GM21717 (cell line): ENCODE measurements at regions not wholly inside any gene's neighbourhood (a gene's known extent, or its start where the extent isn't known, plus 50 kb on each side); places are given as distances from the start of the nearest gene placed in this dataset.

Experiments
- ATAC-seq: cut with Tn5 transposase; IDR thresholded peaks from one replicate; pipeline ENCODE4 v1.9.1; 2021; ENCODE audit warnings: mild to moderate bottlenecking, moderate library complexity; ENCODE audit not compliant: unreplicated experiment

DNA sequence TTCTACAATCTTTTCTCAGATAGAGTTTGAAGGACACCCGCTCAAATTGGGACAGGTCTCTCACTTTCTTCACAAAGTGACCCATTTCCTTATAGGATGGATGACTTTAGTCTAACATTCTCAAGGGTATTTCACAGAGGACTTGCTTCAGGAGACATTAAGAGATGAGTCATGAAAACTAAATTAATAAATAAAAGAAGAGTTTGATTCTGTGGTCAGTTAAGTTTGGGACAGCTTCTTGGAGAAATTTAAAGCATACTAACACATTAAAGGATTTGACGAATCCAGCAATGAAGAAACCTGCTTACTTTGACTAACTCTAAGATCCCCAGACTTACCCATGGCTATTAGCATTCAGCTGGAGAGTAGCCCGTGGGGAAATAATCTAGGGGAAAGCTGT lies 95.6 kb upstream of the RAB3GAP2 start:
- ATAC-seq = no peak

DNA sequence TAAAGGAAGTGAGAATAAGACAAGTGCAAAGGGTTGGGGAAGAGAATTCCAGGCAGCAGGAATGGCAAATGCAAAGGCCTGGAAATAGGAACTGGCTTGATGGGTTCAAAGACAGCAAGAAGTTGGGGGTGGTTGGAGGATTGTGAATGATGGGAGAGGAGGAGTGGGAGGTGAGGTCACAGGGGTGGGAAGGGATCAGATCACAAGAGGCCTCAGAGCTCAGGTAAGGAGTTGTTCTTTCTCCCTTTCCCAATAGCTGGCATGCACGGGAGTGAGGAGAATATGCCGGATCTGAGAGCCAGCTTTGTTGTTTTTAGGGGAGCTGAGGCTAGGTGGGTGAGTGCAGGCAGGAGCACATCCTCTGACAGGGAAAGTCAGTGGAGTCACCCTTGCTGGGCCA lies 94.0 kb upstream of the RAB3GAP2 start:
- no peak for ATAC-seq

DNA sequence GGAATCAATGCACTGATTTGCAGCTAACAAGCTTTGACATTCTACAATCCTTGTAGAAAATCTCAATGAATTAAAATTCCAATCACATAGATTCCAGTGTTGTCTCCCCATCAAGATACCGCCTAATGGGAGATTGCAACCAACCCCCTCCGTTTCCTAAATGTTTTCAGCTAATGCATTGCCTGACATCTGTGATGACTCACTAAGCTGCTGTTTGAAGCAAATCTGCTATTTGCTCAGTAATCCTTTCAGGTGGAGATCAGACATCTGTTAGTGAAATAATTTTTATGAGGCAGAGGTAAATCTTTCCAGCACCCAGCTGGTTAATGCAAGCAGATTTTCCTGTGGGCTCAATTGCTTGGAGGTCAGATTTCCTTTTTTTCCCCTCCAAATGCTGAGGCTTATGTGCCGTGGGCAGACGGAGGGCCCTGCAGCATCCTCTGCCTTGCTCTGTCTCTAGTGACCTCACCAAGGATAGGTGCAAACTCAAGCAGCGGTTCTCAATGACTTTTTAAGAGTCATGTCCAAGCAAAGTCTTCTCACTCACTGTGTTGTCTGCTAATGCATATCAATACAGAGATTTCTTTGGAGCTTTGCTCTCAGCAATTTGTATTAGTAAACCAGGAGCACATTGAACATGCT lies 91.1 kb upstream of the RAB3GAP2 start:
- ATAC-seq = no peak

- no peak for ATAC-seq
Observed at GRCh38 chr1:220356981-220357850, 85.0 kb upstream of the RAB3GAP2 start.

DNA sequence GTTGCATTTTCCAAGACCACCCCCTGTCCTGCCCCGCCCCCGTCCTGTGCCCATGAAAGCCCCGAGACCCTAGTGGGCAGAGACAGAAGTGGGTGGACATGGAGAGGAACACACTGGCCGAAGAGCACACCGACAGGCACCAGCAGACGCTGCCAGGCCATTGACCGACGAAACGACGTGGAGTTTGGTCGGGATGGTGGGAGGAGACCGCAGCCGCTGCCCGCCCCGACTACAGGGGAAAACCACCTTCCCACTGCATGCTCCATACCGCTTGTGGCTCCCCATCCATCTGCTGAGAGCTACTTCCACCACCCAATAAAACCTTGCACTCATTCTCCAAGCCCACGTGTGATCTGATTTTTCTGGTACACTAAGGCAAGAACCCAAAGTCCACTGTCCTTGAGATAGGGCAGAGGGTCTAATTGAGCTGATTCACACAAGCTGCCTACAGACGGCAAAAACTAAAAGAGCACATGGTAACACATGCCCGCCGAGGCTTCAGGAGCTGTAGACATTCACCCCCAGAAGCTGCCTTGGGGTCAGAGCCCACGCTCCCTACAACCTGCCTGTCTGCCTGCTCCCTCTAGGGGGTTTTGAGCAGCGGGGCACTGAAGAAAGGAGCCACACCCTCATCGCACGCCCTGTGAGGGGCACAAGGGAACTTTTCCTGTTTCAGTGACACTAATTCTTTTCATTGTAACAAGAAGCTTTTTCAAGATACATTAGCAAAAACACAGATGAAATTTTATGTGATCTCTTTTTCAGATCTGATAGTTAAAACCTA lies 81.2 kb upstream of the RAB3GAP2 start:
- ATAC-seq = no peak

GRCh38 chr1:220348211-220348610 lies 76.0 kb upstream of the RAB3GAP2 start:
- ATAC-seq = no peak

DNA sequence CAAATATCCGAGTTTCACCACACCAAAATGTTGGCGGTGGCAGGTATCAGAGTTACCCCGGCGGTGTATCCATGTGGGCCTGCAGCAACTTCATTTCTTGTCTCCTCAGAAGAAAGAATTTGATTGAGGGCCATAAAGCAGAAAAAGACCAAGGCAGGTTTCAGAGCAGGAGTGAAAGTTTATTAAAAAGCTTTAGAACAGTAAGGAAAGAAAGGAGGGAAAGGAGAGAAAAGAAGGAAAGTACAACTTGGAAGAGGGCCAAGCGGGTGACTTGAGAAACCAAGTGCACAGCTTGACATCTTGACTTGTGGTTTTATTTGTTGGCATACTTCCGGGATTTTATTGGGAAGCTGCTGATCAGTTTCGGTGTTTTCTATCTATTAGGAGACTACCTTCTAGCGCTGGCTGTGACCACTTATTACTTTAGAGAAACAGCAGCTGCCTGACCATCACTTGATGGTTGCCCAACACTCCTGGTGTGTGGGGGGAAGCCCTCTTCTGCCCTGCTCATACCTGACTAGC lies 75.5 kb upstream of the RAB3GAP2 start:
- no peak for ATAC-seq

GRCh38 chr1:220344745-220345144 lies 72.5 kb upstream of the RAB3GAP2 start:
- peak; percentile 81 for ATAC-seq

- ATAC-seq = no peak
Observed at GRCh38 chr1:220342853-220343252, 70.6 kb upstream of the RAB3GAP2 start.

DNA sequence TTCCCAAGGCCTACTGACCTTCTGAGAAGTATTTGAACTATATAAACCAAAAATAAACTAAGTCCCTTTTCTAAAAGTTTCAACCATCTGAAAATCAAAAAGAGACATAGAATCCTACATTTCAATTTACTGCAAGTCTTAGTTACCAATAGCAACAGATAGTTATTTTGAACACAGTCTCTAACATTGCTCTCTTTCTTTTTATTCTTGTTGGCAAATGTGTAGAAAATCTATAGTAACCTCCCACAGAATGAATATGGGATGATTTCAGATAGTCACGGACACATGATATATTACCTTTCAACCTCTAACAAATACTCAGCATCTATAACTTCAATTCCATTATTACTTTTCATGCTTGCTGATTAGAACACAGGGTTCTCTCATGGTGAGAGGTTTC lies 68.9 kb upstream of the RAB3GAP2 start:
- no peak for ATAC-seq

- ATAC-seq = no peak
Observed at GRCh38 chr1:220339581-220339980, 67.3 kb upstream of the RAB3GAP2 start.

- ATAC-seq = no peak
Observed at GRCh38 chr1:220338759-220339158, 66.5 kb upstream of the RAB3GAP2 start.

DNA sequence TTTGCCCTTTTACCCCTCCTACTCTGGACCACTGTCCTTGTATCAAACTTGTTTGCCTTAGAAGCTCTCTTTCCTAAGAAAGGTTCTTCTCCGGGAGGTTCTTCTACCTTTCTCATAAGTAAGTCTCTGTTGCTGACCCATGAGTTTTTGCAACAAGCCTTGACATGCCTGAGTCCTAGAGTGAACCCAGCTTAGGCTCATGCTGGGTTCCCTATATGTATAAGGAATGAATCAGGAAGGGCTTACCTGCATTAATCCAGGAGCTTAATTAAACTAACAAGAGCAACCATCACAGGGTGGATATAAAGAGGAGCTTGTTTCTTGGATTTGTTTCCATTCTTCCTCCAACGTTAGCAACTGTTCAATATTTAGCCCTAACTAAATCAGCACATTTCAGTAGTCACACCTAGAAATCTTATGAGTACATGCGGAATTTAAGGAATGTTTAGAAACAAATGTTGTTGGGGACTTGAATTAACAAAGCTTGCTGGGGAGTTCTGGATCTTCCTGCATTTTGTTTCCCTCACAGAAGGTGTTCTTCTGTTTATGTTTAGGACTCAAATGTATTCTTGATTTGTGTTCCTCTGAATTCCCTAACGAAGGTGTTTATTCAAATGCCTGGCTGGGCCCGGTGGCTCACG lies 64.3 kb upstream of the RAB3GAP2 start:
- no peak for ATAC-seq

DNA sequence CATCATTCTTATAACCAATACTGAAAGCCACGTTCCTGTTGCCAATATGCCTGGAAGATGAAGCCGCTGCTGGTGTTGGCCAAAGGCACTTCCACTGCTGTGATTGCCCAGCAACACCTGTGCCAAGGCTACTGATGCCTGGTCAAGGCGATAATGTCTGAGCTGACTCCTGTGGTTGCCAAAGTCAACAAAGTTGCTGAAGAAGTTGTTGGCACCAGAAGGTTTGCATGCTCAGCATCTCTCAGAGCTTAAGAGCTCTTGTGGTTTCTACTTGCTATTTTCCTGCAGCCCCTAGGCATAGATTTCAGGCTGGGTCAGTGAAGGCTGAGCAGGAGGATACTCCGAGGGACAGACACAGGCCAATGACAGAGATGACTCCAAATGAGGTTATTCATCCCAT lies 63.4 kb upstream of the RAB3GAP2 start:
- ATAC-seq = no peak

DNA sequence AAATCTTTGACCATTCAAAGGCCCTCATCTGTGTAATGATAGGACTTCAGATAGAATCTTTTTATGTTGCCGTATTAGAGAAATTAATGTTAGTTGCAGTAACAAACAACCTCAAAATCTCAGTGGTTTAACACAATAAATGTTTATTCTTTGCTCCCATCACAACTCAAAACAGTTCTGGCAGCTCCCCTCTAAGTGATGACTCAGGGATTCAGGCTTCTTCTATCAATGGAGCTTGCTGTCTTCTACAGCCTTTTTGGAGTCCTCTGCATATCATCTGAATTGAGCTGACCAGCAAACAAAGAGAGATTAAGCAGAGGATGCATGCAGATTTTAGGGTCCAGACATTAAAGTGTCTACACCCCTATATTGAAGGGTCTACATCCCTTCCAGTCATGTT lies 59.1 kb upstream of the RAB3GAP2 start:
- no peak for ATAC-seq

- no peak for ATAC-seq
Observed at GRCh38 chr1:220330265-220330664, 58.0 kb upstream of the RAB3GAP2 start.

DNA sequence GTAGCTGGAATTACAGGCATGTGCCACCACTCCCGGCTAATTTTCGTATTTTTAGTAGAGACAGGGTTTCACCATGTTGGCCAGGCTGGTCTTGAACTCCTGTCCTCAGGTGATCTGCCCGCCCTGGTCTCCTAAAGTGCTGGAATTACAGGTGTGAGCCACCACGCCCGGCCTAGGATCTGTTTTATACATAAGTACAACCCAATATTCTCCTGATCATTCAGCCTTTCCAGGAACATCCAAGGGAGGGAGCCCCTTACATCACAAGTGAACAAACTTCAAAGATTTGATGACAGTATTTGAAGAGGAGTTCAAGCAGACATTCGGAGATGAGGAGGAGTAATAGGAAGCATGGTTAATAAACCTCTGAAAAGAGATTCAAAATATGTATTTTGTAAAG lies 54.9 kb upstream of the RAB3GAP2 start:
- no peak for ATAC-seq

DNA sequence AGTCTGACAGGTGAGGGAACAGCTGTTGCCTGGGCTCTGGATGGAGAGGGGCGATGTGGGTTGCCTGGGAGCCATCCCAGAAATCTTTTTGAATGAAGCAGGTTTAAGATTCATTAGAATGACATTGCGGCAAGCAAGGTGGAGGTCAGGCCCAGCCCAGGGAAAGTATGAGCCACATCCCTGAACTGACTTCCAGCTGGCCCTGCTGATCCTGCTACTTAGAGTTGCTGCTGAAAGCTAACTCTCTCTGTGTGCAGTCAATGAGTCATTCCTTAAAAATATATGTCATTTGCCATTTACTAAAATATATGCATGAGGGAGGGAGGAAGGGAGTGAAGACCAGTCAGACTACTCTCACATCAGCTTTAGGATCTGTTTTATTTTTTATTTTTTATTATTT lies 54.3 kb upstream of the RAB3GAP2 start:
- peak; percentile 38 for ATAC-seq

- ATAC-seq = no peak
Observed at GRCh38 chr1:220325306-220325995, 53.2 kb upstream of the RAB3GAP2 start.

- ATAC-seq = no peak
Observed at GRCh38 chr1:220323717-220324116, 51.5 kb upstream of the RAB3GAP2 start.
